ENCODE measurements at regions not wholly inside any gene's neighbourhood (a gene's known extent, or its start where the extent isn't known, plus 50 kb on each side); places are given as distances from the start of the nearest gene placed in this dataset.

DNA sequence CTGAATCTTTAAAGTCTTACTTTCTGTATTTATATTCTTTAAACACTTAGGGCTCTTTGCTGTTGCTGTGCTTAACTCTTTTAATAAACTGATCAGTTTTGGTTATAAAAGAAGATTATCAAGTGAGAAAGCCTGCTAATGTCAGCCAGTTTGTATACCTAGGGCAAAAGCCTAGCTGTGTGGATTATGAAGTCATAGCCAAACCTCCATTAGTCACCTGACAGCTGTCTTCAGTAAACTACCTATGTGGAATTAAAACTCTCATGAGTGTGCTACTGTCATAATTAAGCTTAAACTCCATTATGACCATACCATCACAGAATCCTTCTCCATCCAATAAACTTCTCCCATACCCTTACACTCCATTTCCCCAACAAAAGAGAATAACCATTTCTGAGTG, 762.7 kb downstream of the NTRK3 start:
- TF ChIP-seq, protein P1, sequence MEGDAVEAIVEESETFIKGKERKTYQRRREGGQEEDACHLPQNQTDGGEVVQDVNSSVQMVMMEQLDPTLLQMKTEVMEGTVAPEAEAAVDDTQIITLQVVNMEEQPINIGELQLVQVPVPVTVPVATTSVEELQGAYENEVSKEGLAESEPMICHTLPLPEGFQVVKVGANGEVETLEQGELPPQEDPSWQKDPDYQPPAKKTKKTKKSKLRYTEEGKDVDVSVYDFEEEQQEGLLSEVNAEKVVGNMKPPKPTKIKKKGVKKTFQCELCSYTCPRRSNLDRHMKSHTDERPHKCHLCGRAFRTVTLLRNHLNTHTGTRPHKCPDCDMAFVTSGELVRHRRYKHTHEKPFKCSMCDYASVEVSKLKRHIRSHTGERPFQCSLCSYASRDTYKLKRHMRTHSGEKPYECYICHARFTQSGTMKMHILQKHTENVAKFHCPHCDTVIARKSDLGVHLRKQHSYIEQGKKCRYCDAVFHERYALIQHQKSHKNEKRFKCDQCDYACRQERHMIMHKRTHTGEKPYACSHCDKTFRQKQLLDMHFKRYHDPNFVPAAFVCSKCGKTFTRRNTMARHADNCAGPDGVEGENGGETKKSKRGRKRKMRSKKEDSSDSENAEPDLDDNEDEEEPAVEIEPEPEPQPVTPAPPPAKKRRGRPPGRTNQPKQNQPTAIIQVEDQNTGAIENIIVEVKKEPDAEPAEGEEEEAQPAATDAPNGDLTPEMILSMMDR (IDR thresholded peaks at IDR 0.05; ENCODE audit: low read depth, low read length, missing control alignments) = no peak
- in situ Hi-C loops (cut with HindIII; ENCODE audit: low sequenced_read_pairs) = no loop called here

GRCh38 chr15:87492321-87492720, 764.2 kb downstream of the NTRK3 start:
- in situ Hi-C loops (cut with HindIII; ENCODE audit: low sequenced_read_pairs) = no loop called here
- TF ChIP-seq, protein P1 (IDR thresholded peaks at IDR 0.05; ENCODE audit: low read depth, low read length, missing control alignments) = no peak
- H3K4me3 ChIP-seq (ENCODE audit: low read depth, low read length) = no peak overlapping the region
- DNase-seq (ENCODE audit: low read depth) = no peak

More for the DNA sequence above, 762.7 kb downstream of the NTRK3 start:
- H3K4me3 ChIP-seq (ENCODE audit: low read depth, low read length) = no peak overlapping the region
- no peak for DNase-seq (ENCODE audit: low read depth)

GRCh38 chr15:87490666-87491065, 765.9 kb downstream of the NTRK3 start:
- TF ChIP-seq, protein P1 (IDR thresholded peaks at IDR 0.05; ENCODE audit: low read depth, low read length, missing control alignments) = no peak
- H3K4me3 ChIP-seq (ENCODE audit: low read depth, low read length) = no peak overlapping the region
- DNase-seq (ENCODE audit: low read depth) = no peak
- in situ Hi-C loops (cut with HindIII; ENCODE audit: low sequenced_read_pairs) = no loop called here

- in situ Hi-C loops (cut with HindIII; ENCODE audit: low sequenced_read_pairs) = no loop called here
- DNase-seq (ENCODE audit: low read depth) = no peak
- H3K4me3 ChIP-seq (ENCODE audit: low read depth, low read length) = no peak overlapping the region
Measured at GRCh38 chr15:87489902-87490665, 766.5 kb downstream of the NTRK3 start.

GRCh38 chr15:87489456-87489855, 767.1 kb downstream of the NTRK3 start:
- H3K4me3 ChIP-seq (ENCODE audit: low read depth, low read length) = no peak overlapping the region
- in situ Hi-C loops (cut with HindIII; ENCODE audit: low sequenced_read_pairs) = no loop called here
- no peak for DNase-seq (ENCODE audit: low read depth)
- TF ChIP-seq, protein P1 (IDR thresholded peaks at IDR 0.05; ENCODE audit: low read depth, low read length, missing control alignments) = no peak

More at GRCh38 chr15:87489902-87490665, 766.5 kb downstream of the NTRK3 start:
- TF ChIP-seq, protein P1 (IDR thresholded peaks at IDR 0.05; ENCODE audit: low read depth, low read length, missing control alignments) = no peak

DNA sequence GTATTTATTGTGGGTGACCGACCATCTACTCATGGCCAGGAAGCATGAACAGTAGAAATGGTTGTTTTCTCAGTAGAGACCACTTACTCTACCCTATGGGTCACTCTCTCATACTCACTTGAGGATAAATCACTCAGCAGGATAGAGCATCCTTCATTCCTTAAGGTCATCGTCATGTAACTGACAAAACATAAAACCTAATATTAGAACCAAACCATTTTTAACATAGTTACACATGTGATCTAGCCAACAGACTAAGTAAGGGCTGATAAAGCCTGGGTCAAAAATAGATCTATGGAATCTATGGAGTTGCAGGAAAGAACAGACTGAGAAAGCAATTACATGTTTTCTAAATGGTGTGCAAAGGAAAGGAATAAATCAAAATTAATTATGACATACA, 769.1 kb downstream of the NTRK3 start:
- H3K4me3 ChIP-seq (ENCODE audit: low read depth, low read length) = no peak overlapping the region
- no peak for DNase-seq (ENCODE audit: low read depth)
- in situ Hi-C loops (cut with HindIII; ENCODE audit: low sequenced_read_pairs) = no loop called here
- TF ChIP-seq, protein P1 (IDR thresholded peaks at IDR 0.05; ENCODE audit: low read depth, low read length, missing control alignments) = no peak

Data from astrocyte of the cerebellum (primary cell).